Panc1 (cell line): ENCODE measurements at regions not wholly inside any gene's neighbourhood (a gene's known extent, or its start where the extent isn't known, plus 50 kb on each side); places are given as distances from the start of the nearest gene placed in this dataset.
"Not testable (repeated sequence)": the region's sequence is repeated elsewhere in the genome, so short reads cannot be mapped to it uniquely, and the experiment has no call there.

Experiments used
- CTCF ChIP-seq: fragments of 450-650 bp; IDR thresholded peaks from 2 replicates; pipeline ENCODE4 v1.5.1; 2017; ENCODE audit warnings: mild to moderate bottlenecking
- POLR2AphosphoS5 ChIP-seq: IDR thresholded peaks from 2 replicates; pipeline ENCODE4 v1.6.1; 2012; ENCODE audit warnings: mild to moderate bottlenecking, low read depth, low read length, moderate library complexity
- REST ChIP-seq, 2 experiments: IDR thresholded peaks; 2 replicates each; pipeline ENCODE4 v1.6.1; 2011 to 2012; ENCODE audit warnings: low read depth in 2 of 2, control low read depth in 1 of 2, low read length in 1 of 2, mild to moderate bottlenecking in 1 of 2, moderate library complexity in 1 of 2; ENCODE audit not compliant: insufficient read depth in 1 of 2

DNA sequence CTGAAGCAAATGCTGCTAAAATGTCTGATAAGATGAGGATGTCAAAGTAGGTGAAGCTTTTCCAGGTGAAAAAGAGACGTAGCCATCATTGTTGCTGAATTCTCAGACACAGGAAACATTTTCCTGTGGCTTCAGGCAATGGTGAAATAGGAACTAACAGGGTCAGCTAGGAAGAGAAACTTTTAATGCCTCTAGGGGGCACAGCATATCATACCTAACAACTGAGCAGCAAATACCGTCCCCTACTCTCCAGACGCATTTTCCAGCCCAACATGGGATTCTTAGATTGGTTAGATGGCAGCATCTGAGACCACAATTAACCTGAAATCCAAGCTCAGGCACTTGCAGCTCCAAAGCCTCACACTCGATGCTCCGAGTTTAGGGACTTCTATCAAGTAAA is 2667.5 kb upstream of the TPTE start:
- not testable (repeated sequence) for TF ChIP-seq CTCF; POLR2AphosphoS5; REST (IDR thresholded peaks at IDR 0.05; ENCODE audit: insufficient read depth in 1 of 2, low read depth in 2 of 2, low read length in 1 of 2)
